ENCODE measurements at regions not wholly inside any gene's neighbourhood (a gene's known extent, or its start where the extent isn't known, plus 50 kb on each side); places are given as distances from the start of the nearest gene placed in this dataset.

- no peaks in the 10 kb centered on the region for H3K36me3 ChIP-seq (ENCODE audit: insufficient read depth, low read length, poor library complexity, severe bottlenecking)
- no peaks in the 10 kb centered on the region for H3K9me3 ChIP-seq (ENCODE audit: low read depth, low read length, poor library complexity, severe bottlenecking)
- intact Hi-C loops (cut with micrococcal nuclease; ENCODE audit: unreplicated experiment), result no loop called here
- CTCF ChIA-PET, result no interaction called here
- no peaks in the 10 kb centered on the region for H3K4me1 ChIP-seq (ENCODE audit: insufficient read depth, low read length, poor library complexity, severe bottlenecking)
- no peak for DNase-seq (ENCODE audit: low spot score)
- H3K27ac ChIP-seq (ENCODE audit: low read depth, low read length, poor library complexity, severe bottlenecking), result no peak overlapping the region
- peaks cover 3% of the 10 kb centered on the region for H3K27me3 ChIP-seq (replicated peaks; ENCODE audit: insufficient read depth, low read depth, low read length, poor library complexity)
- no TSS peak for BruUV-seq (replicated peaks)
- POLR2A ChIA-PET (ENCODE audit: low non-redundant PET), result no interaction called here
- no peak for TF ChIP-seq CTCF (conservative IDR thresholded peaks at IDR 0.05; ENCODE audit: low read depth, low read length)
- no peak for TF ChIP-seq EZH2 (IDR thresholded peaks at IDR 0.05; ENCODE audit: borderline replicate concordance, low read depth, low read length, poor library complexity, severe bottlenecking)
- no peak overlapping the region for H3K4me3 ChIP-seq (ENCODE audit: low read depth, low read length, poor library complexity, severe bottlenecking)
Measured at GRCh38 chr5:68830377-68830898, 263.4 kb upstream of the SLC30A5 start.

- intact Hi-C loops (cut with micrococcal nuclease; ENCODE audit: unreplicated experiment), result no loop called here
- no peak overlapping the region for H3K27ac ChIP-seq (ENCODE audit: low read depth, low read length, poor library complexity, severe bottlenecking)
- H3K9me3 ChIP-seq (ENCODE audit: low read depth, low read length, poor library complexity, severe bottlenecking), result no peaks in the 10 kb centered on the region
- TF ChIP-seq EZH2 (IDR thresholded peaks at IDR 0.05; ENCODE audit: borderline replicate concordance, low read depth, low read length, poor library complexity, severe bottlenecking) (no peak), CTCF (conservative IDR thresholded peaks at IDR 0.05; ENCODE audit: low read depth, low read length) (no peak)
- no peak for DNase-seq (ENCODE audit: low spot score)
- H3K27me3 ChIP-seq (replicated peaks; ENCODE audit: insufficient read depth, low read depth, low read length, poor library complexity), result no peaks in the 10 kb centered on the region
- no peaks in the 10 kb centered on the region for H3K4me1 ChIP-seq (ENCODE audit: insufficient read depth, low read length, poor library complexity, severe bottlenecking)
- ChIA-PET POLR2A (ENCODE audit: low non-redundant PET) (no interaction called here), CTCF (no interaction called here)
- BruUV-seq (replicated peaks), result no TSS peak
- no peaks in the 10 kb centered on the region for H3K36me3 ChIP-seq (ENCODE audit: insufficient read depth, low read length, poor library complexity, severe bottlenecking)
- H3K4me3 ChIP-seq (ENCODE audit: low read depth, low read length, poor library complexity, severe bottlenecking), result no peak overlapping the region
Measured at GRCh38 chr5:68834491-68834981, 259.3 kb upstream of the SLC30A5 start.

DNA sequence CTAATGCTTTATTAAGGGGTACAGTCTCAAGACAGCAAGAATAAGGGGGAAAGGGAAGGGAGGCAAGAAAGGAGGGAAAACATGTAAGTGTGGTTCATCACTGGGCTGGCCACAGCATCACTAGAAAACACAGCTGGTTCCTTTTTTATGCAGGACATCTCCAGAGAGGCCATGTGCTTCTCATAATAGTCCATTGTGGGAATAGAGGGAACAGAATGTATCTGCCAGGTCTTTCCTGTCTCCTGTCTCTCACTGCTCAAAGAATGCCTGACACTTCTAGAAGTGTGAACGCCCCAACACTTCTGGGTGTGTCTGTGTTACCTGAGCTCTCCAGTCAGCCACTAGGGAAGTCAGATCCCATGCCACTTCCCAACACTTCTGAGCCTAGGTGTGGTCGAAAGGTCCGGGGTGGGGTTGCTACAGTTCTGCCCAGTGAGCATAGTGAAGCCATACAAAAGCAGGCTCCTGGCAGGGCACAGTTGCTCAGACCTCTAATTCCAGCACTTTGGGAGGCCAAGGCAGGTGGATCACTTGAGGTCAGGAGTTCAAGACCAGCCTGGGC lies 255.6 kb upstream of the SLC30A5 start:
- no peak overlapping the region for H3K4me3 ChIP-seq (ENCODE audit: low read depth, low read length, poor library complexity, severe bottlenecking)
- H3K9me3 ChIP-seq (ENCODE audit: low read depth, low read length, poor library complexity, severe bottlenecking), result no peaks in the 10 kb centered on the region
- POLR2A ChIA-PET (ENCODE audit: low non-redundant PET), result no interaction called here
- H3K4me1 ChIP-seq (ENCODE audit: insufficient read depth, low read length, poor library complexity, severe bottlenecking), result no peaks in the 10 kb centered on the region
- no peaks in the 10 kb centered on the region for H3K27me3 ChIP-seq (replicated peaks; ENCODE audit: insufficient read depth, low read depth, low read length, poor library complexity)
- TF ChIP-seq CTCF (conservative IDR thresholded peaks at IDR 0.05; ENCODE audit: low read depth, low read length), result no peak
- TF ChIP-seq EZH2 (IDR thresholded peaks at IDR 0.05; ENCODE audit: borderline replicate concordance, low read depth, low read length, poor library complexity, severe bottlenecking), result no peak
- intact Hi-C loops (cut with micrococcal nuclease; ENCODE audit: unreplicated experiment), result no loop called here
- BruUV-seq (replicated peaks), result no TSS peak
- H3K27ac ChIP-seq (ENCODE audit: low read depth, low read length, poor library complexity, severe bottlenecking), result no peak overlapping the region
- no peak for DNase-seq (ENCODE audit: low spot score)
- no peaks in the 10 kb centered on the region for H3K36me3 ChIP-seq (ENCODE audit: insufficient read depth, low read length, poor library complexity, severe bottlenecking)
- CTCF ChIA-PET, result no interaction called here

Measured in A673 (cell line).